GM18868 (cell line): ENCODE measurements at regions not wholly inside any gene's neighbourhood (a gene's known extent, or its start where the extent isn't known, plus 50 kb on each side); places are given as distances from the start of the nearest gene placed in this dataset.

ENCODE experiments used
- ATAC-seq: cut with Tn5 transposase; IDR thresholded peaks from one replicate; pipeline ENCODE4 v1.9.1; 2021; ENCODE audit warnings: mild to moderate bottlenecking, moderate library complexity; ENCODE audit not compliant: unreplicated experiment

DNA sequence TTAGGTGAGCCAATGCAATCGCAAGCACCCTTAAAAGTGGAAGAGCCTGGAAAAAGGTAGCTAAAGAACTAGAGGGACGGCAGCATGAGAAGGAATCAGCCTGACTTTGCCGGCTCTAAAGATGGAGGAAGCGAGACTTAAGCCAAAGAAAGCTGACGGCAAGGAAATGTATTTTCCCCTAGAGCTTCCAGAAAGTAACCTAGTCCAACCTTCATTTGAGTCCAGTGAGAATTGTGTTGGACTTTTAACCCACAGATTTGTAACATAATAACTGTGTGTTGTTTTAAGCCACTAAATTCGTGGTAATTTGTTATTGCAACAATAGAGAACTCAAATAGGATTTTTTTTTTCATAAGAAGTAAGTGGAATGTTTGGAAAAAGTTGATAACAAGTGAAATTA lies 212.7 kb upstream of the C1QTNF7 start:
- no peak for ATAC-seq

DNA sequence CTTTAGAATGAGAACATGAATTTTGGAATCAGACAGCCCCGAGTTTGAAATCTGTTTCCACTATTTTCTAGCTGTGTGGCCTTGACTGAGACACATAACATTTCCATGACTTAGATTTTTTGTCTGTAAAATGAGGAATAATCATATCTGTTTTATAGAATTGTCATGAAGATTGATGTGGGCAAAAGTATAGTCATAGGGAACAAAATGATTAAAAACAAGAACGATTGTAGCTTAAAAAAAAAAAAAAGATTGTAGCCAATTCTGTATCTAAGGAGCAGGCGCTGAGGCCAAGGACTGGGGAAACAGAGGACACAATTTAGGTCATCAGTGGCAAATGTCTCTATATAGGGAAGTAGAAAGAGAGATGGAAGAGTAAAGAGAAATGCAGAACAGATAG lies 201.6 kb upstream of the C1QTNF7 start:
- ATAC-seq, result no peak

DNA sequence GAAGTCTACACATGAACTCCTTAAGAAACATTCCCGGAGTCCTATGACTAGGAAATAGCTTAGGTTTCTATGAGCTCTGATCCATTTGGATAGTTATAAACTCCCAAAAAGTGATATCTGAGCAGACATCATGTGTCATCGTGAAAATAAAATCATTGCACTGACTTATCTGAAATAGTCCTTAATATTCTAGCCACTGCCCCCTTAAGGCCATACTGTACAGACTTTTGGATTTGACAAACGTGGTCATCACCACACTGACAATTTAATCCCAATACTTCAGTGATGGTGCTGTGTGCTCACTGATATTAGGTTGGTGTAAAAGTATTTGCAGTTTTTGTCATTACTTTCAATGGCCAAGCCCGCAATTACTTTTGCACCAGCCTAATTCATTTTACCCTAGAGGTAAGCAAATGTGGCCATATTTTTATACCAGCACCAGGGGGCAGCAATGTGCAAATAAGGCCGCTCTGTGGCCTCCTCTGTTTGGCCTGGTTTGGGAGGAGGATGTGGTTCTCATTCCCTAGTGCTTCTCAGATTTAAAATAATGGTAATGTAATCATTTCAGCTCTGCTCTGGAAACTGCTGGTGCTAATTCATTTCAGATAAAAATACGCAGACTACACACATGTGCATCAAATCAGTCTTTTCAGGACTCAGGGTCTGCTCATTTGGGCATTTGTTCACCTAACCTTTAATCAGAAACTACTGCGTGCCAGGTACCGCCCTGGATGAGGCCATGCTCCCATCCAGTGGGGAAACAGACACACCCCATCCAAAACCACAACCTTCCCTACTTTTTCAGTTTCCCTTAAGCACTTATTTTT lies 196.4 kb upstream of the C1QTNF7 start:
- ATAC-seq, result peak; percentile 84

DNA sequence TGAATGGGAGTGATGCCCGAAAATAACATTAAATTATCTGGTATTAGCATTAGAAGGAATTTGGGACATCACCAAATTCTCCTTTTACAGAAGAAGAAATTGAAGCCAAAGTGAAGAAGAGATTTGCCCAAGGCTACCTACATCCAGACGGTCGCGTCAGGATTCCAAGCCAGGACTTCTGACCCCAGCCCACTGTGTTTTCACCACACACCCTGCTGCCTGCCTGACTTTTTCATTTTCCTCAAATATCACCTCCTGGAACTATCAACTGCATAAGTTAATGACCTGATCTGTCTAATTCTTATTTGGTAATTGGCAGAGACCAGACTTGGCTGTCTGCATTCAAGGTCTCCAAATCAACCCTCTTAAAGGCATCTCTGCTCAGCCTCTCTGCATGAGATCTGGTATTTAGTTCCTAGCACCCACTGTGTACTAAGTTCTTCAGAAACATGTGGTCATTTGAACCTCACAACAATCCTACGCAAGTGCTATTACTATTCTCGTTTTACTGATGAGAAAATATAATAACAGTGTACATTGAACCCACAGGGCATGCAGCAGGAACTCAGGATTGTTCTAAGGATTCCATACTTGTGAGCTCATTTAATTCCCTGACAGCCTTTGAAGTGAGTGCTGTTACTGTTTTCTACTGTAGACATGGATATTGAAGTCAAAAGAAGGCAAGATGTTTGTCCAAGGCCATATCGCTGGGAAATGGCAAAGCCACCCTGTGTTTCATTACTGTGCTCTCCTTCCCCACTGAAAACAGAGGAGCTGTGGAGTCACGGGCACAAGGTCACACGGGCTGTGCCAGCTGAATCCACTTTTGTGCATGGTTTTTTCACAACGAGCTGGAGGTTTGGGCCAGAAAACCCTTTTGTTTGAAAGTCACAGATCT lies 195.2 kb upstream of the C1QTNF7 start:
- peak; percentile 5 for ATAC-seq

DNA sequence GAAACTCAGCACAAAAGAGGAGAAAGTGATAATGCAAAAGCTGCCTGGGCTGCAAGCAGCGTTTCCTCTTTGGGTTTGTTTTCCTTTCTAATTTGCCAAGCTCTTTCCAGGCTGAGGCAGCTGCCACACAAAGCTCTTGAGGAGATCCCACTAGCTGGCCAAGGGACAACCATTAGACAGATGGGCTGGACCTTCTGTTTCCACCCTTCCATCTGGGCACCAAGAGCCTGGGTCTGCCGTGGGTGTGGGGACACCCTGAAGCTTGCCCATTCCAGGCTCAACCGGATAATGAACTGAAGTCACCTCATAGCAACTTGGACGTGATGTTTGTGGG lies 194.6 kb upstream of the C1QTNF7 start:
- ATAC-seq, result peak; percentile 25

DNA sequence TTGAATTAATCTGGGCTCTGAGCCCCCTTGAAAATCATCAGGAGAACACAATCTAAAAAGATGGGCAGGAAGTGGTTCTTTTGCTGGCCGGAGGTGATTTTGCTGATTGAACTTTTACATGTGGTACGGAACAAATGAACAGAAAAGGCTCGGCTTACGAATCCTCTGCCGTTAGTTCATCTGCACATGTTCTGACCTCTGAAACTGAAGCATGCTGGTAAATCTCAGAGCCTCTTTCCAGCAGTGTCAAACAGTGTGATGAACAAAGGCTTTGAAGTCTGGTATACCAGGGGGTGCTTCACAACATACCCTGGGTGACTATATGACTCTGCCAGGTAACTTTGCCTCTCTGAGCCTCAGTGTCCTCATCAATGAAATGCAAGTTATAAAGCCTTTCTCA lies 194.2 kb upstream of the C1QTNF7 start:
- ATAC-seq, result peak; percentile 36

DNA sequence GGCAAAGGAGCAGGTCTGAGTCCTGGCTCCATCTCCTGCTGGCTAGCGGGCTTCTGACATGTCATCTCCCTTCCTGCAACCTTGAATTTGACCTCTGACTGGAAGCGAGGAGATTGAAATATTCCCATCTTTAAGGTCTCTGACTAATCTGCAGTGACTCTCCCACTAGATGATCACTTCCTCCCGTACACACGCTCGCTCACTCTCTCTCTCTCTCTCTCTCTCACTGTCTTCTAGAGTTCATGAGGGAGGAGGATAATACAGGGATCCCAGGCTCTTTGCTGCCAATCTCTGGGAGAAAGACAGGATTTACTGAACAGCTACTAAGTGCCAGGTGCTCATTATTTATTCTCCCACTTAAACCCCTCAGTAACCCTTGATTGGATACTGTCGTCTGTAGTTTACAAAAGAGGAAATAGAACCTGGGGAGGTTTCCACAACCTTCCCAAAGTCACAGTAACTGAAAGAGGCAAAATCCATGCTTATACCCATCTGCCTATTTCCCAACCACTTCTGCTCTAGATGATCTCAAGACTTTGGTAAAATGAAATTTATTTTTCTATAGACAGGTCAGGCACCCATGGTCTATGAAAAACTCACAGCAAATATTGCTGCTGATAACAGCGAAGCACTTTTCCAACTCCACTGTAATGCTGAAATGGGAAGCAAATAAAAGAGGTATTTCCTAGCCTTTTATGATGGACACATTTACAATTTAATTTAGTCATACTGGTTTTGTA lies 193.5 kb upstream of the C1QTNF7 start:
- no peak for ATAC-seq

DNA sequence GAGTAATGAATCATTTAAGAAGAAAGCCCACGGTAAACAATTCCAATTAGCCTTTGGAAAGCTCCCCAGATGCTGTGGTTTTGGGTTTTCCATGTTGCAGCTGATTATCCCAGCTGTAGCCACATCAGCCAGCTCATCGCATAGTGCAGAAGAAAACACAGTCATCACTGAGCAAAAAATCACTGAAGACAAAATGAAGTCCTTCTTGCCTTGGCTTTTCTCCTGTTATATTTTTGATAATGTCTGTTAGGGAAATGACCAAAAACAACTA lies 193.0 kb upstream of the C1QTNF7 start:
- ATAC-seq, result no peak

DNA sequence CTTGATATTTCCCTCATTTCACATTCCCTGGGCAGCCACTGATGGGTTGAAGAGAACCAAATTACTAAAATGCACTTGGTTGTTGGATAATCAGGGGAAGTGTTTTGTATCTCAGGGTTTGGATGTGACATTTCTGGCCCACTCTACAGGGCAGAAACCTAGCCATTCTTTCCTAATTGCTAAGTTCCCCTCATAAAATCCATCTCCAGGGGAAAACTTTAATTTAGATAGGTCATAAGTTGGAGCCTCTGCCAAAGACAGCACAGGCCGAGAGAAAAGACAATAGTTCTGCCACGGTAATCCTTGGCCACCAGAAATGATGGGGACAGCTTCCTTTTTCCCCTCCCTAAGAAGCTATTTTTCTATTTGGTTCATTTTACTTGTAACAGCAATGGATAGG lies 192.7 kb upstream of the C1QTNF7 start:
- no peak for ATAC-seq

DNA sequence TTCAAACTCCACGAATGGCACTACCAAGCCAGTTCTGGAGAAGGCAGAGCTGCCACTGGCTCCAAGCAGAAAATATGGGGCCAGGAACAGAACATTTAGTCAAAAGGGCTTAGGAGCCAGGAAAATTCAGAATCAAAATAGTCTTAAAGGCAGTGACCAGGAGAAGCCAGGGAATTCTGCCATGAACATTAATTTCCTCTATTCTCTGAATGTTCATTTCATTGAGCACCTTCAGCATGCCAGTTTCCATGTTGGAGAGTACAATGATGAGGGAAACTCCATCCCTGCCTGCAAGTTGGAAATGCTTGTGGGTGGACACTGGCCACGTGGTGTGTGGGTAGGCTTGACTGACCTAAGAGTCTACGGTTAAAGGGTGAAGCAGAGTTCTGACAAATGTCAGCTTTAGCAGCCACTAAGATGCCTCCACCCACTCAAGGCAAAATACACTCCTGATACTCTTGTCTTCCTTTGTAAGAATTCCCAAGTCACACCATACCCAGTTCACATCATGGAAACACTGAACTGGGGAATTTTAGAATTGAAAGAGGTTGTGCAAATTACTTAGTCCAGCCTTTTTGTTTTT lies 190.1 kb upstream of the C1QTNF7 start:
- ATAC-seq, result no peak

DNA sequence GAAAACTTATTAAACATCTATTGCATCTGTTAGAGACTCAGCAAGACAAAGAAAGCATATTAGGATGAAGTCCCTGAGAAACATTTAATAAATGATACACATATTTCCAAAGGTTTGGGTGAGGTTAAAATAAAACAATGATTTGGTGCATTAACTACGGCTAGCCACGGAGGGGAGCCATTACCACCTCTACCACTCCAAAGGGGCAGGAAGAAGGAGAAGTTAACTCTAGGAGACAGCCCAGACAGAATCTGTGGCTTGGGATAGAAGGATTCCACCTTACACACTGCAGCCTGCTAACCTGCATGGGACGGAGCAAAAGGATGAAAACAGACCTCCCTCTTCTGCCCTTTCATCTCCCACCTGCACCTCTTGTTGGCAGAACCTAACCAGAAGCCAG lies 189.1 kb upstream of the C1QTNF7 start:
- peak; percentile 81 for ATAC-seq

DNA sequence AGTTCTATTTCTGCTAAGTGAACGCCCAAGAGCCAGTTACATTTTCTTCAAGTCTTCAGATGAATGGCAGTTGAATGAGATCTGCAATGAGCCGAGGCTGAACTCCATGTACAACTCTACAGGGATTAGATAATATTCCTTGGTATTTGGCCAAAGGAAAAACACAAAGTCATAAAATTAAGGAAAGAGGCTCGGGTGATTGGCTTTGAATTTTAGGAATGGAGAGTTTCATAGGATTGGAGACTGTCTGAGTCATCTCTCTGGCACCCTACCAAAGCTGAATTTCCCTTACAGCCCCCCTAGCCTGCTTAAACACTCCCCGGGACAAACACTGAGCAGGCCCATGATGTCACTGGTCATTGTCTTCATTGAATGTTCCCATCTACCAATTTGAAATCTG lies 188.0 kb upstream of the C1QTNF7 start:
- no peak for ATAC-seq

DNA sequence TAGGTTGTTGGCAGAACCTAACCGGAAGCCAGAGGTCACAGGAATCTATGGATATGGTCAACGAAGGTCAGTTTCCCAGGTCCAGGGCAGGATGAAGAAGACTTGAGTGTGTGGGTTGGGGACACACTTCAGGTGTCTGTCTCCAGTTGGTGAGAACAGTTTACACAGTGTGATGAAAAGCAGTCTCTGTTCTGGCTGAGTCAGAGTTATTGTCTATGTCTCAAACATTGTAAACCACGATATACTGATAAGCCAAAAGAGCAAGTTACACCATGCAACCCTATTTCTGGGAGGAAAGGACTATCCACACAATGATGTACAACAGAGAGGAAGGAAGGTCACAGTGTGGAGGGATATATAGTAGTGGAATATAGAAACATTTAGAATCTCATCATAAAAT lies 187.1 kb upstream of the C1QTNF7 start:
- no peak for ATAC-seq

DNA sequence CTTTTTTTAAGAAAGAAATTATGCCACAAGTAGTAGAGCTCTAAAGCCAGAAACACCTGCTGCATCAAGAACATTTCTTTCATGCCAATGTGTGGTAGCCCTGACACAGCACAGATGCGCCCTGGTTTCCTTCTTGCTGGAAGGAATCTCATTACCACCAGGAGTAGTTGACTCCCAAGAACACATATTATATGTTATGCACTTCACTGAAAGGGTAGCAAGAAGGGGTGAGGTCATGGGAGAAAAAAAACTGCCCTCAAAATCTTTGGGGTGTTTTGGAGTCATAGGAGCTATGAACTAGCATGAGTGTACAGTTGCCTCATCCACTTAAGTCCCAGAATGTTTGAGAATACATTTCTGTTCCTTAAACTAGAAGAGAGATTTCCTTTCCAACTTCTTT lies 185.8 kb upstream of the C1QTNF7 start:
- ATAC-seq, result no peak

DNA sequence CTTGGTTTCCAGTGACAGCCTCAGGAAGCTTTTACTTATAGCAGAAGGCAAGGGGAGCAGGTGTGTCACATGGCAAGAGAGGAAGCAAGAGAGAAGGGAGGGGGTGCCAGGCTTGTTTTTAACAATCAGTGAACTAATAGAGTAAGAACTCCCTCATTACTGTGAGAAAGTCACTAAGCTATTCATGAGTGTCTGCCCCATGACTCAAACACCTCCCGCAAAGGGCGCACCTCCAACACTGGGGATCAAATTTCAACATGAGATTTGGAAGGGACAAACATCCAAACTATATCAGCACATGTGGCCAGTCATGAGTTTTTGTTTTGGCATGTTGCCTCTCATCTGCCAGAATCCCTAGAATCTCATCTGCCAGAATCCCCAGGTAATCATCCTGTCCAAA lies 183.5 kb upstream of the C1QTNF7 start:
- ATAC-seq, result no peak

DNA sequence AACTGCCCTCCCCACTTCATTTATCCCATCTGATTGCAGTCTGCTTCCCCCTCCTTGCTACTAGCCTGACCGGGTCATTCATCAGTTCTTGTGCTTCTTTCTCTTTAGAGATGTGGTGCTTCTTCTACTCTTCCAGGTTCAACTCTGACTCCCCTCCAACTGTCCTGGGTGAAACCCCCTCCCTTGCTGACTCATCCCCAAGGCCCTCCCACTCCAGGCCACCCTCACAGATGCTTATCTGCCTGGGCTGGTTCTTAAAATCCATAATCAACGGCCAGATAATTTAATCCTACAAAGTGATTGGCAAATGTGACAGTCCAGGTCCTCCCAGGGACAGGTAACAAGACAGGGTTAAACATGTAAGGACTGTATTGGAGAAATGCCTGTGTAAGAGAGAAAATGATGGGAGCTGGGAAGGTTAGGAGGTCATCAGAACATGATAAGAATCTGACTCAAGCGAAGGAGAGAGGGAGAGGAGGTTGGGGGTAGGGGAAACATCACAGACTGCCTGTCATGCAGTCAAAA lies 182.8 kb upstream of the C1QTNF7 start:
- no peak for ATAC-seq

DNA sequence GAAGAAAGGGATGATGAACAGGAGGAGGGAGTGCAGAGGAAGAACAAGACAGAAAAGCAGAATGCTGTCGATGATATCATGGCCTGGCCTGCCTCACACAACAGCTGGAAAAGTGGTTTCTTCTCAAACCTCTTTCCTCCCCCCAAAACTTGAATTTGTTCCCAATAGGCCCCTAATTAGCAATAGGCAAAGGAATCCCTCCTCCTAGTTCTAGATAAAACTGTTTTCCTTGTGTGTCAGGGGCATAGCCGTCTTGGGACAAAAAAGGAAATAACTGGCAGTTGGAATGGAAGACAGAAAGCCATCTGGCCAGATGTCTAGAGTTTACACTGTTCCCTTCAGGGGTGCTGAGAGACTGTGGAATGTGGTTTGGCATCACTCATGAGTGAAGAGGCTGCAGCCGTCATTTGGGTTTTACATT lies 177.8 kb upstream of the C1QTNF7 start:
- ATAC-seq, result no peak

DNA sequence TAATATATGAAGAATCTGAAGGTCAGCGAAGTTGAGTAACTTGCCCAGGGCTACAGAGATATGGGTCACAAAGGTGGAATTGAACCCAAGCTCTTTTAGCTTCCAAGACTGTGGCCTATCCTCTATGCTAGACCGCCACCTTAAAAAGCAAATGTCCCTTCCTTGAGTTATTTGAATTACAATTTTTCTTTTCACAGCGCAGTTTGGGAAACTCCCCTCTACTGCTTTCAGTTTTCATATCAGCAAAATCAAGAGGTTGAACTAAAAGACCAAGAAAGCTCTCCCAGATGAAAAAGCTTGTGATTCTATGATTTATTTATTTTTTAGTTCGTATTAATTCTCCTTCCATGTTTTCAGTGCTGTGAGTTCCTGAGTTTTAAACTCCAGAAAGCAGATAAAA lies 174.5 kb upstream of the C1QTNF7 start:
- peak; percentile 90 for ATAC-seq

DNA sequence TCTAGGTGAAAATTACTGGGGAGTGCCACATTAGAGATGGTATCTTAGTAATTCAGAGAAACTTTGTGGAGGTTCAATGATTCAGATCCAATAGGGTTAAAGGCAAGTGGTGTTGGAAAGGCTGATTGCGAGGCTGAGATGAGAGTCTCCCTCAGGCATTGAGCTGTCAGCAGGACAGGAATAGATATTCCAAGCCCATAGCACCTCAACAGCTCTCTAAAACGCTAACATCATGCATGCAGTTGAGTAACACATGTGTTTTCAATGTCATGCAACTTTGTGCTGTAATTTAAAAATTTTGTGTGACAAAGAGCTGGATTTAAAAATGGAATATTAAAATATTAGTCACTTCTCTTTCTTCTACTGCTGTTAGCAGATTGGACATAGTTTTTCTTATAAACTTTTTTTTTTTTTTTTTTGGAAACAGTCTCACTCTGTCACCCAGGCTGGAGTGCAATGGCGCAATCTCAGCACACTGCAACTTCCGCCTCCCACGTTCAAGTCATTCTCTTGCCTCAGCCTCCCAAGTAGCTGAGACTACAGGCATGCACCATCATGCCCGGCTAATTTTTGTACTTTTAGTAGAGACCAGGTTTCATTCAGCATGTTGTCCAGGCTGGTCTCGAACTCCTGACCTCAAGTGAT lies 173.5 kb upstream of the C1QTNF7 start:
- no peak for ATAC-seq

DNA sequence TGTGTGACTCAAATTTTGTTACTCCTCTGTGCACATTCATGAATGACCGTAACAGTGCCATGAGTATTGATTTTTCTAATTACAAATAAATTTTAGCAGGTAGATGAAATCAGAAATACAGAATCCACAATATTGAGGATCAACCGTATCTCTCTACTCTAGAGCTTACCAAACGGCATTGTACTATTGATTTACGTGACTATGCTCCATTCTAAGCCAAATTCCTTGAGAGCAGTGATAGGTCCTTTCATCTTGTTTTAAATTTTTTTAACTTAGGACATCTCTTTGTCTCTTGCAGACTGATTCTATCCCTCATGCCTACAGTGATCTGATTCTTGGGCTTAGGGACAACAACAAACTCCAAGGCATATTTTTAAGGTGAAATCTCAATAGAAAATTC lies 172.3 kb upstream of the C1QTNF7 start:
- ATAC-seq, result no peak

DNA sequence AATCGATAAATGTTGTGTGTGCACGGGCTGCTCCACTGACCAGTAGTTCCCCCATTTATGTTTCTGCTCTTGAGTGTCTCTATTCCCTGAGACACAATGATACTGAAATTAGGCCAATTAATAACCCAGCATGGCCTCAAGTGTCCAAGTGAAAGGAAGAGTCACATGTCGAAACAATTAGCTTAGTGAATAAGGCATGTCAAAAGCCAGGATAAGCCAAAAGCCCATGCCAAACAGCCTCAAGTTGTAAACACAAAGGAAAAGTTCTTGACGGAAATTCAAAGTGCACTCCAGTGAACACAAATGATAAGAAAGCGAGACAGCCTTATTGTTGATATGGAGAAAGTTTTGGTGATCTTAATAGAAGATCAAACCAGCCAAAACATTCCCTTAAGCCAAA lies 167.1 kb upstream of the C1QTNF7 start:
- no peak for ATAC-seq
